ENCODE measurements at regions not wholly inside any gene's neighbourhood (a gene's known extent, or its start where the extent isn't known, plus 50 kb on each side); places are given as distances from the start of the nearest gene placed in this dataset.
A peak's percentile ranks its signal among the peaks of the same experiment; 100 is the strongest.

- Mint-ChIP-seq H3K36me3 (ENCODE audit: low read depth) (no peaks in the 10 kb centered on the region), H3K4me1 (no peaks in the 10 kb centered on the region), H3K4me3 (no peak overlapping the region), H3K9me3 (no peaks in the 10 kb centered on the region), H3K27me3 (ENCODE audit: low read depth, poor library complexity) (peaks cover 10% of the 10 kb centered on the region), H3K27ac (peak overlapping the region; percentile 43)
- no peak for TF ChIP-seq CTCF (IDR thresholded peaks at IDR 0.05)
- DNase-seq: no peak
These were observed 470.6 kb upstream of the TSHZ3 start for GRCh38 chr19:31819837-31820236.

GRCh38 chr19:31821346-31821745 lies 472.1 kb upstream of the TSHZ3 start:
- Mint-ChIP-seq H3K36me3 (ENCODE audit: low read depth) (no peaks in the 10 kb centered on the region), H3K4me1 (no peaks in the 10 kb centered on the region), H3K9me3 (no peaks in the 10 kb centered on the region), H3K27ac (peak overlapping the region; percentile 58), H3K4me3 (no peak overlapping the region), H3K27me3 (ENCODE audit: low read depth, poor library complexity) (peaks cover 18% of the 10 kb centered on the region)
- DNase-seq: no peak
- no peak for TF ChIP-seq CTCF (IDR thresholded peaks at IDR 0.05)

GRCh38 chr19:31825134-31826094 lies 476.2 kb upstream of the TSHZ3 start:
- Mint-ChIP-seq H3K27ac (no peak overlapping the region), H3K4me1 (no peaks in the 10 kb centered on the region), H3K4me3 (no peak overlapping the region), H3K36me3 (ENCODE audit: low read depth) (no peaks in the 10 kb centered on the region), H3K27me3 (ENCODE audit: low read depth, poor library complexity) (peaks cover 21% of the 10 kb centered on the region), H3K9me3 (no peaks in the 10 kb centered on the region)
- no peak for TF ChIP-seq CTCF (IDR thresholded peaks at IDR 0.05)
- DNase-seq: no peak

- Mint-ChIP-seq H3K4me1 (no peaks in the 10 kb centered on the region), H3K36me3 (ENCODE audit: low read depth) (no peaks in the 10 kb centered on the region), H3K9me3 (no peaks in the 10 kb centered on the region), H3K4me3 (no peak overlapping the region), H3K27ac (no peak overlapping the region), H3K27me3 (ENCODE audit: low read depth, poor library complexity) (peaks cover 21% of the 10 kb centered on the region)
- no peak for TF ChIP-seq CTCF (IDR thresholded peaks at IDR 0.05)
- DNase-seq: no peak
These were observed 477.1 kb upstream of the TSHZ3 start for GRCh38 chr19:31826325-31826724.

GRCh38 chr19:31831421-31832175 lies 482.4 kb upstream of the TSHZ3 start:
- Mint-ChIP-seq H3K4me1 (no peaks in the 10 kb centered on the region), H3K9me3 (peaks cover 33% of the 10 kb centered on the region), H3K27ac (no peak overlapping the region), H3K36me3 (ENCODE audit: low read depth) (peaks cover 6% of the 10 kb centered on the region), H3K27me3 (ENCODE audit: low read depth, poor library complexity) (peaks cover 11% of the 10 kb centered on the region), H3K4me3 (no peak overlapping the region)
- no peak for DNase-seq
- no peak for TF ChIP-seq CTCF (IDR thresholded peaks at IDR 0.05)

All from nephron progenitor cell (in vitro differentiated cells).